Effector CD4-positive, alpha-beta T cell (primary cell): ENCODE measurements at regions not wholly inside any gene's neighbourhood (a gene's known extent, or its start where the extent isn't known, plus 50 kb on each side); places are given as distances from the start of the nearest gene placed in this dataset.

ENCODE experiments used
- DNase-seq: peaks from one replicate; pipeline ENCODE4 v3.0.0-alpha.2; 2020

GRCh38 chr6:91743756-91744155 lies 1156.9 kb upstream of the MAP3K7 start:
- DNase-seq: no peak

DNA sequence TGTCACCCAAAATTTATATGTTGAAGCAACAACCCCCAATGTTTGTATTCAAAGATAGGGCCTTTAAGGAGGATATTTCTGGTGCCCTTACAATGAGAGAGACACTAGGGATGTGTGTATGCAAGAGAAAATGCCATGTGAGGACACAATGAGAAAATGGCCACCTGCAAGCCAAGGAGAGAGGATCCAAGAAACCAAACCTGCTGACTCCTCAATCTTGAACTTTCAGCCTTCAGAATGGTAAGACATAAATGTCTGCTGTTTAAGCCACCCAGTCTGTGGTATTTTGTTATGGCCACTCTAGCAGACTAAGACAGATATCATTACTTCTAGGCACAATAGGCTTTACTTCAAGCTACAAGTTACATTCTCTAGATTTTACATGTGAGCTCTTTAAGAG lies 1145.1 kb upstream of the MAP3K7 start:
- no peak for DNase-seq

DNA sequence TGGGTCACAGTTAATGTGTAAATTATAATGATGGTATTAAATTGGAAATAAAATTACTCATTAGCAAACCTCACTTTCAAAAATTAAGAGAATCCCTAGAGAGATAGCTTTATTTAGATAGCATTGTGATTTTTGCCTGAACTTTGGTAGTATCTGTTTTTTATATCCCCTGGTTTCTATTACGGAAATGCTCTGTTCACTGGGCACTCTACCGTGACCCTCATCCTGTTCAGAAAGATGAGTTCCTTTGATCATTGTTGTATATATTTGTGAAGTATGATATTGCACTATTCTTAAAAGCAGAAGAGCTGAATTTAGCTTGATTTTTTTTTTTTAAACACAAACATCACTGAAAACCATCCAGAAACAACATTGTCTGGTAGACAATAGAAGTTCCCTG lies 1143.8 kb upstream of the MAP3K7 start:
- no peak for DNase-seq

DNA sequence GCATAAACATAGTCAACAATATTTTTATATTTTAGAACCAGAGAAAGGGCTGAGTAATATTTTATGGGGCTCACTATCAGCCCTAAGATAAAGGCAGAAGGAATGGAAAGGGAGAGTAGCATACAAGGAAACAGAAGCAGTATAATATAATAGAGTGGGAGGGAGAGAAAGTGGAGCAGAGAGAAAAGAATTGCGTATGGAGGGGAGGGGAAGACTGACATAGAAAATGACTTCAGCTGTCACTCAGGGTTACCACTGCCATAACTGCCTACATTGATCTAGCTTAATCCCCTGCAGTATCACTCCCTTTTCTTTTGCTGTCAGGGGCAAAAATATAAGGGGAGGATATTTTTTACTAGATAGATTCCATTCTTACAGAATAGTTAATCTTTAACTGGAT lies 1133.5 kb upstream of the MAP3K7 start:
- no peak for DNase-seq

DNA sequence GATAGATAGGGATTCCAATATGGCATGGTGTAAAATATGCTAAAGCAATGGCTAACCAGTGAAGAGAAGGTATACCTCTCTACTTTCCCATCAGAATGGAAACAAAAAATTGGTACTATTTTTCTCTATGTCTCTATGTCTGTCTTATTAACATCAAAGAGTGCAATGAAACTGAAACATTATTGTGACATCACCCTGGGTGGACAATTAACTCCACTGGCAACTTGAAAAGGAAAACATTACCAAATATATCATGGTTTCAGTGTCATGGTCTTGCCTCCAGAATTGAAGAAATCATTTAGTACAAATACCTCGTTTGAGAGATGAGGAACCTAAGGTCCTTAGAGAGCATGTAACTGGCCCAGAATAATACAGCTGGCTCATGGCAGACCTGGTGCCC lies 1132.5 kb upstream of the MAP3K7 start:
- DNase-seq: no peak

DNA sequence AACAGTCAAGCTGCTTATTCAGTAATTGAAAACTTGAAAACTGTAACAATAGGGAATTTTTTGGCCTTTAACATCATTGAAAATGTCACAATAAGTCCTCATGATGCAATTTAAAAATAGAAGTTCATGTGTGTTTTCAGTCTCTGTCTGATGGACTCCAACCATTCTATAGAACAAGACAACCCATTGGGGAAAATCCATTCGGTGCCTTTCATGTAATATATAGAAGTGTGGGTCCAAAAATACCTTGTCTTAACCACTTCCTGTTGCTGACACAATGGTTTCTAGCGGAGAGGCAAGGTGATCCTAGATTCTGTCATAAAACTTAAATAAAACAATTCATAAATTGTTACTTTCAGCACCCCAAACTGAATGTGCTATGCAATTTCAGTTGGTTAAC lies 1131.3 kb upstream of the MAP3K7 start:
- DNase-seq: no peak

- DNase-seq: no peak
These were observed 1130.2 kb upstream of the MAP3K7 start for GRCh38 chr6:91717094-91717493.

GRCh38 chr6:91716361-91716760 lies 1129.5 kb upstream of the MAP3K7 start:
- no peak for DNase-seq

GRCh38 chr6:91715171-91715805 lies 1128.4 kb upstream of the MAP3K7 start:
- DNase-seq: no peak

- DNase-seq: no peak
These were observed 1127.0 kb upstream of the MAP3K7 start for GRCh38 chr6:91713911-91714310.

GRCh38 chr6:91711518-91711917 lies 1124.6 kb upstream of the MAP3K7 start:
- no peak for DNase-seq

GRCh38 chr6:91710342-91710741 lies 1123.5 kb upstream of the MAP3K7 start:
- no peak for DNase-seq

DNA sequence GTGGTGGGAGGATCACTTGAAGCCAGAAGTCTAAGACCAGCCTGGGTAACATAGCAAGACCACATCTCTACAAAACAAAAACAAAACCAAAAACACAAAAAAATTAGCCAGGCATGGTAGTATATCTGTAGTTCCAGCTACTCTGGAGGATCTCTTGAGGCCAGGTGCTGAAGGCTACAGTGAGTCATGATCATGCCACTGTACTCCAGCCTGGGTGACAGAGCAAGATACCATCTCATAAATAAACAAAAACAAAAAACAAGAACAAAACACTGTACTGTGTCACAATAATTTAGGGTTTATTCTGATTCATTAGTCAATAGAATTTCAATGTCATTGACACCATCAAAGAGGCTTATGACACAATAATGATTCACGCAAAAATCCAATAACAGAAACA lies 1121.7 kb upstream of the MAP3K7 start:
- no peak for DNase-seq

DNA sequence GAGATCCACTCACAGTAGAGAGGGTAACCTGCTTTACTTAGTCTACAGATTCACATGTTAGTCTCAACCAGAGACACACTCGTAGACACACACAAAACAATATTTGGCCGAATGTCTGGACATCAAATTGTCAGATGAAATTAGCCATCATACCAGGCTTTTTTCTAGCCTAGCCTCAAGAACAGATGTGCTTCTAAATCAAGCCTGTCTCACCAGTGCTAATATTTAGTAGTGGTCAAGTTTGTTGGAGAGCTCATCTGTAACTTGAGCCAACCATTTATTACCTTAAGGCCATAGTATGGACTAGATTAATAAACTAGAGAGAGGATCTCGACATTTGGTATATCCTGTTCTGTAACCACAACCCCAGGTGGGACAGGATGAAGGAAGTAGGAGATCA lies 1118.8 kb upstream of the MAP3K7 start:
- DNase-seq: no peak

- DNase-seq: no peak
These were observed 1117.7 kb upstream of the MAP3K7 start for GRCh38 chr6:91704531-91704930.

DNA sequence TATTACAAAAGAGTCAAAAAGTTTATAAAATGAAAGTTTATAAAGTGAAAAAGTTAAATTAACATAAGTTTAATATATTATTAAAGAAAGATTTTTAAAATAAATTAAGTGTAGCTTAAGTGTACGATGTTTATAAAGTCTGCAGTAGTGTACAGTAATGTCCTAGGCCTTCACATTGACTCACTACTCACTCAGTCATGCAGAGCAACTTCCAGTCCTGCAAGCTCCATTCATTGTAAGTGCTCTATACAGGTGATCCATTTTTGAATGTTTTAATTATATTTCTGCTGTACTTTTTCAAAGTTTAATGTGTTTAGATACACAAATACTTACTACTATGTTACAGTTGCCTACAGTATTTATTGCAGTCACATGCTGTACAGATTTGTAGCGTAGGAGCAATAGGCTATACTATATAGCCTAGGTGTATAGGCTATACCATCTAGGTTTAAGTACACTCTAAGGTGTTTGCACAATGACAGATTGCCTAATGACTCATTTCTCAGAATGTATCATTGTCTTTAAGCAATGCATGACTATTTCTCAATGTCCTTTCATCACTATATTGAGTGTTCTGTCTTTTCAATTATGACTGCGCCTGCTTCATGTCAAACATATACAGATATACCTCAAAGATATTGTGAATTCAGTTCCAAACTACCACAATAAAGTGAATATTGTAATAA lies 1110.3 kb upstream of the MAP3K7 start:
- no peak for DNase-seq

GRCh38 chr6:91695221-91695620 lies 1108.3 kb upstream of the MAP3K7 start:
- no peak for DNase-seq

- no peak for DNase-seq
These were observed 1107.3 kb upstream of the MAP3K7 start for GRCh38 chr6:91694016-91694654.

DNA sequence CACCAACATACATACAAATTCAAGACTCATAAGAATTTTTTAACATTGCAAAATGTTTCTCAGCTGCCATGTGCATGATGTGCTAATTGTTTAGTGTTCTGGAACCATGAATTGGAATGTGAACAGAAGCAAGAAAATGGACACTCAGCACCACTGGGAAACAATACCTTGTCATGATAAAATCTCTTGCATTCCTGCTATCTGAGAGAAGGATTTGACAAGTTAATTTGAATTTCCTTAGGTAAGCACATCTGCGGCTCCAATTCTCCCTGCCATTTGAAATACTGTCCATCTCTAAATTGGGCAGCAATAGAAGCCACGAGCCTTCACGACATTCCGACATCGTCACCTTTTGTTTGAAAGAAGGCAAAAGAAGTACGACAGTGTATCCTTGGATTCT lies 1104.6 kb upstream of the MAP3K7 start:
- no peak for DNase-seq

DNA sequence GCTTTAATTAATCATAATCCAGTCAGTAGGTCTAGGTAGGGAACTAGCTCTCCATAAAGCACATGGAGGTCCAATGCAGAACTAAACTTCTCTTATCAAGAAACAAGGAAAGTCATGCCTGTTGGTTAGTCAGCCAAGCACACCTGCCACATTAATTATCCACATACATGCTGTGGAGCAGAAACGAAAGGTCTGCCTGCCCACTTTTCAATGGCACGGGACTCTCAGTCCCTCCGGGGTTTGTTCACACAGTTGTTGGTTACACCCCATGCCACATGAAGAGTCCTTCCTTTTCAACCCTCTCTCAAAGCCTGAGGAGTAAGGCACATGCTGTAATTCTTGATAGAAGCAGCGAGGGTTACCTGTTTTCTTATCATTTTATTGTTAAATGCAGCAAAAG lies 1096.4 kb upstream of the MAP3K7 start:
- no peak for DNase-seq

GRCh38 chr6:91681296-91681695 lies 1094.4 kb upstream of the MAP3K7 start:
- no peak for DNase-seq

GRCh38 chr6:91678679-91679446 lies 1092.0 kb upstream of the MAP3K7 start:
- no peak for DNase-seq

- DNase-seq: no peak
These were observed 1085.3 kb upstream of the MAP3K7 start for GRCh38 chr6:91672201-91672600.

- DNase-seq: no peak
These were observed 1083.0 kb upstream of the MAP3K7 start for GRCh38 chr6:91669871-91670268.
